Neuronal stem cell (in vitro differentiated cells): ENCODE measurements at regions not wholly inside any gene's neighbourhood (a gene's known extent, or its start where the extent isn't known, plus 50 kb on each side); places are given as distances from the start of the nearest gene placed in this dataset.
A peak's percentile ranks its signal among the peaks of the same experiment; 100 is the strongest.

ENCODE experiments used
- DNase-seq: peaks from one replicate; pipeline ENCODE4 v3.0.0-alpha.2; 2013; ENCODE audit warnings: low spot score
- H2AFZ ChIP-seq: one replicate; pipeline ENCODE4 v1.6.1; 2013; ENCODE audit warnings: mild to moderate bottlenecking, low read length, inconsistent platforms
- H2AK5ac ChIP-seq: 2 replicates; pipeline ENCODE4 v1.6.1; 2013; ENCODE audit warnings: low read depth, mild to moderate bottlenecking, inconsistent platforms, low read length, moderate library complexity, mixed read lengths
- H2BK120ac ChIP-seq: 2 replicates; pipeline ENCODE4 v1.6.1; 2013; ENCODE audit warnings: low read depth, mild to moderate bottlenecking, inconsistent platforms, low read length, moderate library complexity, mixed read lengths
- H2BK12ac ChIP-seq: one replicate; pipeline ENCODE4 v1.6.1; 2013; ENCODE audit warnings: low read length, inconsistent platforms
- H2BK15ac ChIP-seq: 2 replicates; pipeline ENCODE4 v1.6.1; 2013; ENCODE audit warnings: mild to moderate bottlenecking, low read length, inconsistent platforms, mixed read lengths
- H2BK5ac ChIP-seq: one replicate; pipeline ENCODE4 v1.6.1; 2013; ENCODE audit warnings: inconsistent platforms, mild to moderate bottlenecking, low read length, moderate library complexity
- H3K14ac ChIP-seq: one replicate; pipeline ENCODE4 v1.6.1; 2013; ENCODE audit warnings: low read length, inconsistent platforms
- H3K18ac ChIP-seq: 2 replicates; pipeline ENCODE4 v1.6.1; 2013; ENCODE audit warnings: low read length, inconsistent platforms
- H3K23ac ChIP-seq: 2 replicates; pipeline ENCODE4 v1.6.1; 2013; ENCODE audit warnings: low read depth, mild to moderate bottlenecking, mixed read lengths, low read length, inconsistent platforms; ENCODE audit not compliant: poor library complexity
- H3K27ac ChIP-seq: replicated peaks from 3 replicates; pipeline ENCODE4 v1.5.1; 2013; ENCODE audit warnings: low read length, inconsistent platforms
- H3K27me3 ChIP-seq, 3 experiments: 2 replicates each; pipeline ENCODE4 v1.6.1; 2013; ENCODE audit warnings: low read length in 3 of 3, mild to moderate bottlenecking in 2 of 3, inconsistent platforms in 1 of 3, low read depth in 1 of 3, mixed read lengths in 1 of 3, moderate library complexity in 1 of 3; ENCODE audit not compliant: control insufficient read depth in 3 of 3, insufficient read depth in 3 of 3
- H3K36me3 ChIP-seq, 2 donors: replicated peaks in 1 of 2; 2 replicates each; pipeline ENCODE4 v1.6.1; 2013; ENCODE audit warnings: low read length in 2 of 2; ENCODE audit not compliant: control insufficient read depth in 2 of 2, insufficient read depth in 2 of 2
- H3K4ac ChIP-seq: 2 replicates; pipeline ENCODE4 v1.6.1; 2013; ENCODE audit warnings: inconsistent platforms, mild to moderate bottlenecking, low read length, moderate library complexity
- H3K4me1 ChIP-seq, 2 donors: 1 replicate in 1 of 2; 2 replicates in 1 of 2; pipeline ENCODE4 v1.6.1; 2013; ENCODE audit warnings: low read length in 2 of 2, low read depth in 1 of 2; ENCODE audit not compliant: control insufficient read depth in 2 of 2, insufficient read depth in 1 of 2
- H3K4me2 ChIP-seq: one replicate; pipeline ENCODE4 v1.6.1; 2013; ENCODE audit warnings: mild to moderate bottlenecking, low read length, inconsistent platforms; ENCODE audit not compliant: insufficient read depth, poor library complexity, severe bottlenecking
- H3K4me3 ChIP-seq, 2 donors: 2 replicates each; pipeline ENCODE4 v1.5.1; 2013; ENCODE audit warnings: low read length in 2 of 2, mild to moderate bottlenecking in 2 of 2, inconsistent platforms in 1 of 2, moderate library complexity in 1 of 2
- H3K79me1 ChIP-seq: one replicate; pipeline ENCODE4 v1.6.1; 2013; ENCODE audit warnings: low read depth, mild to moderate bottlenecking, inconsistent platforms, low read length, moderate library complexity
- H3K9ac ChIP-seq: one replicate; pipeline ENCODE4 v1.6.1; 2013; ENCODE audit warnings: mild to moderate bottlenecking, low read depth, low read length, inconsistent platforms; ENCODE audit not compliant: poor library complexity
- H3K9me3 ChIP-seq, 2 donors: replicated peaks in 1 of 2; 2 replicates each; pipeline versions ENCODE3 to v1.6.1; 2013; ENCODE audit warnings: low read length in 2 of 2, mild to moderate bottlenecking in 2 of 2, inconsistent platforms in 1 of 2, low read depth in 1 of 2, mixed read lengths in 1 of 2, moderate library complexity in 1 of 2; ENCODE audit not compliant: control insufficient read depth in 2 of 2, insufficient read depth in 1 of 2
- H4K8ac ChIP-seq: one replicate; pipeline ENCODE4 v1.6.1; 2013; ENCODE audit warnings: low read depth, mild to moderate bottlenecking, inconsistent platforms, low read length, moderate library complexity
- H4K91ac ChIP-seq: one replicate; pipeline ENCODE4 v1.6.1; 2013; ENCODE audit warnings: low read length, low read depth, mild to moderate bottlenecking, inconsistent platforms; ENCODE audit not compliant: poor library complexity
- WGBS, 2 donors: extraction: QIAGEN DNeasy Blood & Tissue Kit; methylation state at CpG; one replicate each; pipeline ENCODE4 v1.1.7; 2013; ENCODE audit warnings: missing lambda C conversion rate in 2 of 2, mixed read lengths in 1 of 2; ENCODE audit not compliant: insufficient read length in 2 of 2, insufficient replicate concordance in 1 of 2; ENCODE audit errors: extremely low coverage in 2 of 2; 5-methylcytosine and 5-hydroxymethylcytosine counted together

DNA sequence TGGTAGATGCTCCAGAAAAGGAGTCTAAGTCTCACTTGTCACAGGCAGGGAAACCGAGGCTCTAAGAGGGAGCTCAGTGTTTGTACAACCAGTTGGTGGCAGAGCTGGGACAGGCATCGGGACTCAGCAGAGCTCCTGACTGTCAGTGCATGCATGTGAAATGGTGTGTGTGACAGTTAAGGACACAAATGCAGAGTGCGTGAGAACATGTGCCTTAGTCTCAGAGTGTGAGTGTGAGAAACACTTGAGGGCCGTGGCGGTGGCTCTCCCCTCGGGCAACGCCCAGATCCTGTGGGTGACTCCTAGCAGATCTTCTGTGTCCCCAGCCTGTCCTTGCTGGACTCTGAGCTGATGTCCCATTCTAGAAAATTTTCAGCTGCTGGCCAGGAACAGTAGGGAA is 362.6 kb downstream of the MATN1 start:
- Histone ChIP-seq H3K4me1 (peaks cover 0 to 9% of the 10 kb centered on the region in 2 donors), H2AK5ac (no peak overlapping the region), H3K79me1 (no peaks in the 10 kb centered on the region), H3K4me3 (no peak overlapping the region), H4K8ac (no peak overlapping the region), H3K27ac (no peak overlapping the region), H4K91ac (no peak overlapping the region), H2BK15ac (no peak overlapping the region), H2BK12ac (no peak overlapping the region), H2BK120ac (no peak overlapping the region), H2BK5ac (no peak overlapping the region), H3K23ac (peak overlapping the region; percentile 10), H3K4me2 (no peak overlapping the region), H3K9me3 (no peaks in the 10 kb centered on the region), H3K36me3 (no peaks in the 10 kb centered on the region), H3K18ac (peak overlapping the region; percentile 15), H3K4ac (no peak overlapping the region), H2AFZ (no peak overlapping the region), H3K14ac (no peak overlapping the region), H3K9ac (no peak overlapping the region), H3K27me3 (peaks cover 0 to 2% (median 0%) of the 10 kb centered on the region in 3 experiments)
- no peak for DNase-seq
- no CpG with 5 or more reads among the region's 7 CpGs for WGBS, 2 donors

DNA sequence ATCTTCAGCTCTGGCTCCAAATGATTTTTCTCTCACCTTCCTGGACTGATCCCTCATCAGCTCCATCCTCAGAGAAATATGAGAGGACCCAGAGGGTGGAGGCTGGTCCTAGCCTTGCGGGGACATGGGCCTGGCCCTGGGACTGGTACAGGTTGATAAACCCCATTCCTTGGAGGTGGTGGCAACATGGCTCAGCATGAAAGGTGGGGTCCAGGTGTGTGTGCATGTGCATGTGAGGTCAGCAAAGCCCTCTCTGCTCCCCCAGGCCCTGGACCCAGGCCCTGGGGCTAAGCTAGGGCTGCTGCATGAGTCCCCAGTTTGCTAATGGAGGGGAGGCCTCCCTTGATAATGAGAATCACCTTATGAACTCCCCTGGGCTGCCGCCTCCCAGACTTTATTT is 363.1 kb downstream of the MATN1 start:
- Histone ChIP-seq H2AFZ (no peak overlapping the region), H3K4ac (no peak overlapping the region), H2AK5ac (peak overlapping the region; percentile 64), H3K23ac (no peak overlapping the region), H3K9ac (no peak overlapping the region), H3K36me3 (no peaks in the 10 kb centered on the region), H3K79me1 (no peaks in the 10 kb centered on the region), H3K18ac (no peak overlapping the region), H3K4me1 (peaks cover 0 to 9% of the 10 kb centered on the region in 2 donors), H2BK120ac (no peak overlapping the region), H2BK5ac (no peak overlapping the region), H3K9me3 (no peaks in the 10 kb centered on the region), H3K4me3 (no peak overlapping the region), H4K8ac (no peak overlapping the region), H2BK12ac (no peak overlapping the region), H3K14ac (no peak overlapping the region), H3K27ac (no peak overlapping the region), H3K27me3 (peaks cover 0 to 2% (median 0%) of the 10 kb centered on the region in 3 experiments), H3K4me2 (no peak overlapping the region), H2BK15ac (no peak overlapping the region), H4K91ac (no peak overlapping the region)
- no peak for DNase-seq
- WGBS, 2 donors: no CpG with 5 or more reads among the region's 2 CpGs

DNA sequence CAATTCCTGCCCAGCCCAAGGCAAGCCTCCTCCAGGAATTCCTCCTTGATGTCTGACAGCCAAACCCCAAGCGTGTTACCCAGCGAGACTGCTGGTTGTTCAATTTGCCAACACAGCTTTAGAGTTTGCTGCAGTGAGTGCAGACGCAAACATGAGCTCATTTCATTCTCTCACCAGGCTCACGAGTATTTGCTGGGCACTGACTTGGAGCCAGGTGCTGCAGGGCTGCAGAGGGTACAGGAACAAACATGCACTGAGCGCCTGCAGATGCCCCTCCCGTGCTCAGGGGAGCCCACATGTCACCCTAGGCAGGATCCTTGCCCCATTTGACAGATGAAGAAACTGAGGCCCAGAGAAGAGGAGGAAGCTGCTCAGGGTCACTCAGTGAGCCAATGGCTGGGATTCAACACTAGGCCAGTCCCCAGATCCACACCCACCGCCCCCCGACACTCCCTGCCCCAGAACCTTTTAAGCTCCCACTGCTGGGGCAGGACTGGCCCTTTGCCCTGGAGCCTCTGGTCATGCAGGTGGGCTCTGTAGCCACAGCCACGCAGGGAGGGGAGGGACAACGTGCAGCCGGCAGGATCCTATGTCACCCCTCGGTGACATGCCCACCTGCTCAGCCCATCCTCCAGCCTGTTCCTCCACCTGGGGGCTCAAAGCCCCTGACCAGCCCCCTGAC is 363.7 kb downstream of the MATN1 start:
- Histone ChIP-seq H2AFZ (no peak overlapping the region), H3K27me3 (peaks cover 0 to 2% (median 0%) of the 10 kb centered on the region in 3 experiments), H3K4me2 (no peak overlapping the region), H3K23ac (no peak overlapping the region), H2BK120ac (no peak overlapping the region), H2BK5ac (no peak overlapping the region), H3K4me1 (peaks cover 0 to 9% of the 10 kb centered on the region in 2 donors), H4K8ac (no peak overlapping the region), H3K18ac (peak overlapping the region; percentile 41), H3K9ac (no peak overlapping the region), H2BK15ac (no peak overlapping the region), H3K9me3 (no peaks in the 10 kb centered on the region), H3K79me1 (no peaks in the 10 kb centered on the region), H3K27ac (no peak overlapping the region), H4K91ac (no peak overlapping the region), H3K36me3 (no peaks in the 10 kb centered on the region), H2AK5ac (peak overlapping the region; percentile 64), H2BK12ac (no peak overlapping the region), H3K4me3 (no peak overlapping the region), H3K14ac (no peak overlapping the region), H3K4ac (no peak overlapping the region)
- no CpG with 5 or more reads among the region's 12 CpGs for WGBS, 2 donors
- no peak for DNase-seq

DNA sequence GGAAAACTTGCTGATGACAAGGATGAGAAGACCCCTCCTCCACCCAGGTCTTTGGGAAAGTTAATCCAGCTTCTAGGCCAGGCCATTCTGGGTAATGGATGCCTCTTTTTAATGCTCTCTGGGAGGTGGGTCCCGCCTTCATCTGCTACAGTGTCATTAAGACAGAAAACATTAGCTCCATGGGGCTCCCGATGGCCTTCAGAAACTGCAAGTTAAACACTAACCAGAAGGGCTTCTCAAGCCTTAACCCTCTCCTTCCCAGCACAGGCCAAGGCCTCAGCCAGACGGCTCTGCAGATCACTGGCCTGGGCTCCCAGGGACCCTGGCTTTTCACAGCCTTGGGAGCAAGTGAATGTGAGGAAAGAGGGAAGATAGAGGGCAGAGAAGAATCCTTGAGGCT is 364.9 kb downstream of the MATN1 start:
- Histone ChIP-seq H3K4me1 (peaks cover 0 to 9% of the 10 kb centered on the region in 2 donors), H3K4me2 (peak overlapping the region; percentile 20), H3K9me3 (no peaks in the 10 kb centered on the region), H2AK5ac (no peak overlapping the region), H3K27ac (no peak overlapping the region), H3K36me3 (no peaks in the 10 kb centered on the region), H3K79me1 (no peaks in the 10 kb centered on the region), H2AFZ (no peak overlapping the region), H4K8ac (no peak overlapping the region), H4K91ac (no peak overlapping the region), H2BK12ac (no peak overlapping the region), H2BK15ac (no peak overlapping the region), H3K4me3 (no peak overlapping the region), H3K18ac (no peak overlapping the region), H3K9ac (no peak overlapping the region), H3K14ac (no peak overlapping the region), H2BK120ac (no peak overlapping the region), H3K23ac (no peak overlapping the region), H3K4ac (no peak overlapping the region), H3K27me3 (peaks cover 0 to 2% (median 0%) of the 10 kb centered on the region in 3 experiments), H2BK5ac (no peak overlapping the region)
- WGBS, 2 donors: no CpG with 5 or more reads among the region's 3 CpGs
- no peak for DNase-seq
